GM19438 (cell line): ENCODE measurements at regions not wholly inside any gene's neighbourhood (a gene's known extent, or its start where the extent isn't known, plus 50 kb on each side); places are given as distances from the start of the nearest gene placed in this dataset.
"Not testable (repeated sequence)": the region's sequence is repeated elsewhere in the genome, so short reads cannot be mapped to it uniquely, and the experiment has no call there.

Experiments used
- ATAC-seq: cut with Tn5 transposase; IDR thresholded peaks from one replicate; pipeline ENCODE4 v1.9.1; 2021; ENCODE audit warnings: low read depth; ENCODE audit not compliant: unreplicated experiment

GRCh38 chr10:44724415-44725174 lies 186.5 kb upstream of the TMEM72 start:
- no peak for ATAC-seq

- ATAC-seq, result peak; percentile 86
Measured at GRCh38 chr10:44725404-44725803, 185.7 kb upstream of the TMEM72 start.

GRCh38 chr10:44731283-44731682 lies 179.9 kb upstream of the TMEM72 start:
- no peak for ATAC-seq

GRCh38 chr10:44733501-44734488 lies 177.3 kb upstream of the TMEM72 start:
- no peak for ATAC-seq

GRCh38 chr10:44742248-44742647 lies 168.9 kb upstream of the TMEM72 start:
- no peak for ATAC-seq

GRCh38 chr10:44743535-44743934 lies 167.6 kb upstream of the TMEM72 start:
- no peak for ATAC-seq

GRCh38 chr10:44745920-44746319 lies 165.2 kb upstream of the TMEM72 start:
- no peak for ATAC-seq

- ATAC-seq, result no peak
Measured at GRCh38 chr10:44747593-44748172, 163.5 kb upstream of the TMEM72 start.

- ATAC-seq, result no peak
Measured at GRCh38 chr10:44749151-44749550, 162.0 kb upstream of the TMEM72 start.

GRCh38 chr10:44752451-44753441 lies 158.4 kb upstream of the TMEM72 start:
- no peak for ATAC-seq

- not testable (repeated sequence) for ATAC-seq
Measured at GRCh38 chr10:44754355-44754754, 156.8 kb upstream of the TMEM72 start.

GRCh38 chr10:44755481-44755880 lies 155.7 kb upstream of the TMEM72 start:
- ATAC-seq, result no peak

- ATAC-seq, result no peak
Measured at GRCh38 chr10:44756216-44756615, 154.9 kb upstream of the TMEM72 start.

GRCh38 chr10:44757551-44758205 lies 153.5 kb upstream of the TMEM72 start:
- ATAC-seq, result no peak

- no peak for ATAC-seq
Measured at GRCh38 chr10:44759122-44759521, 152.0 kb upstream of the TMEM72 start.

GRCh38 chr10:44760513-44760912 lies 150.6 kb upstream of the TMEM72 start:
- no peak for ATAC-seq

GRCh38 chr10:44761076-44761475 lies 150.1 kb upstream of the TMEM72 start:
- no peak for ATAC-seq

GRCh38 chr10:44763331-44763730 lies 147.8 kb upstream of the TMEM72 start:
- no peak for ATAC-seq

GRCh38 chr10:44765299-44765698 lies 145.8 kb upstream of the TMEM72 start:
- ATAC-seq, result no peak
